Aorta (tissue), 5 donors: ENCODE measurements at regions not wholly inside any gene's neighbourhood (a gene's known extent, or its start where the extent isn't known, plus 50 kb on each side); places are given as distances from the start of the nearest gene placed in this dataset.
A peak's percentile ranks its signal among the peaks of the same experiment; 100 is the strongest.

Experiments
- ATAC-seq: fragments of 200-7000 bp; cut with Tn5 transposase; one replicate; pipeline ENCODE4 v1.9.1; 2022; ENCODE audit warnings: moderate library complexity; ENCODE audit not compliant: low FRiP score
- DNase-seq, 2 donors: peaks; one replicate each; pipeline ENCODE4 v3.0.0-alpha.2; 2020
- H3K27ac ChIP-seq, 2 donors: one replicate each; pipeline ENCODE4 v1.5.1; 2013; ENCODE audit warnings: low read length in 2 of 2, mild to moderate bottlenecking in 2 of 2, moderate library complexity in 2 of 2, control low read depth in 1 of 2, inconsistent platforms in 1 of 2, low read depth in 1 of 2
- H3K27me3 ChIP-seq, 2 donors: one replicate each; pipeline ENCODE4 v1.6.1; 2013; ENCODE audit warnings: control low read depth in 1 of 2, low read length in 1 of 2, mild to moderate bottlenecking in 1 of 2, moderate library complexity in 1 of 2; ENCODE audit not compliant: insufficient read depth in 2 of 2, control insufficient read depth in 1 of 2
- H3K36me3 ChIP-seq, 2 donors: one replicate each; pipeline ENCODE4 v1.6.1; 2013; ENCODE audit warnings: control low read depth in 1 of 2, low read length in 1 of 2, mild to moderate bottlenecking in 1 of 2; ENCODE audit not compliant: insufficient read depth in 2 of 2, control insufficient read depth in 1 of 2
- H3K4me1 ChIP-seq, 2 donors: one replicate each; pipeline ENCODE4 v1.6.1; 2013; ENCODE audit warnings: low read length in 2 of 2, control low read depth in 1 of 2, mild to moderate bottlenecking in 1 of 2, moderate library complexity in 1 of 2; ENCODE audit not compliant: insufficient read depth in 2 of 2, control insufficient read depth in 1 of 2
- H3K4me3 ChIP-seq, 2 donors: one replicate each; pipeline ENCODE4 v1.5.1; 2013; ENCODE audit warnings: low read length in 2 of 2, control low read depth in 1 of 2, mild to moderate bottlenecking in 1 of 2
- H3K9me3 ChIP-seq: one replicate; pipeline ENCODE4 v1.6.1; 2013; ENCODE audit warnings: mild to moderate bottlenecking, low read length; ENCODE audit not compliant: control insufficient read depth
- WGBS, 2 donors: extraction: QIAGEN DNeasy Blood & Tissue Kit; methylation state at CpG; one replicate each; pipeline ENCODE4 v1.1.7; 2013; 5-methylcytosine and 5-hydroxymethylcytosine counted together
- intact Hi-C, 2 donors: fragments of 100-400 bp; cut with DNase I; formaldehyde crosslinking; loops; one replicate each; pipeline versions ENCODE4 v1.14.2 to v1.15.0; 2022
- donor health status: healthy with polysubstance abuse.
- donor health status: Bipolar disorder and iron deficiency.
- donor health status: DM: no; HTN: no; CAD: no.
- donor health status: DM: no; HTN: no; CAD: no.
- donor health status: DM: yes; HTN: yes; CAD: no.

GRCh38 chr11:81477277-81477676, 1256.4 kb downstream of the FAM181B start:
- H3K36me3 ChIP-seq = no peaks in the 10 kb centered on the region
- no peaks in the 10 kb centered on the region for H3K9me3 ChIP-seq
- DNase-seq = no peak
- H3K4me1 ChIP-seq = no peaks in the 10 kb centered on the region
- no peaks in the 10 kb centered on the region for H3K27me3 ChIP-seq
- WGBS, 2 donors = 77 to 80% methylated on average over 1 of the region's 1 CpG
- H3K4me3 ChIP-seq = no peak overlapping the region
- ATAC-seq = peak; percentile 67
- intact Hi-C loops = no loop called here
- no peak overlapping the region for H3K27ac ChIP-seq

GRCh38 chr11:81476345-81476744, 1257.3 kb downstream of the FAM181B start:
- no peaks in the 10 kb centered on the region for H3K9me3 ChIP-seq
- no peak for DNase-seq
- no peaks in the 10 kb centered on the region for H3K27me3 ChIP-seq
- WGBS, 2 donors = 79 to 88% methylated on average over 2 of the region's 2 CpGs
- intact Hi-C loops = no loop called here
- H3K4me1 ChIP-seq = no peaks in the 10 kb centered on the region
- no peak for ATAC-seq
- H3K4me3 ChIP-seq = no peak overlapping the region
- no peaks in the 10 kb centered on the region for H3K36me3 ChIP-seq
- H3K27ac ChIP-seq = no peak overlapping the region

- Histone ChIP-seq H3K27ac (no peak overlapping the region), H3K36me3 (no peaks in the 10 kb centered on the region), H3K4me1 (no peaks in the 10 kb centered on the region), H3K9me3 (no peaks in the 10 kb centered on the region), H3K4me3 (no peak overlapping the region), H3K27me3 (no peaks in the 10 kb centered on the region)
- WGBS, 2 donors = 46 to 68% methylated on average over 2 of the region's 2 CpGs
- intact Hi-C loops = no loop called here
- no peak for DNase-seq
- ATAC-seq = no peak
These were observed 1261.0 kb downstream of the FAM181B start for GRCh38 chr11:81472646-81473045.

- no peak overlapping the region for H3K27ac ChIP-seq
- ATAC-seq (no peak), DNase-seq (no peak)
- no peaks in the 10 kb centered on the region for H3K36me3 ChIP-seq
- H3K9me3 ChIP-seq = peaks cover 1% of the 10 kb centered on the region
- H3K4me1 ChIP-seq = no peaks in the 10 kb centered on the region
- no peak overlapping the region for H3K4me3 ChIP-seq
- 81 to 83% methylated on average over 3 of the region's 3 CpGs for WGBS, 2 donors
- H3K27me3 ChIP-seq = no peaks in the 10 kb centered on the region
- intact Hi-C loops = no loop called here
These were observed 1263.2 kb downstream of the FAM181B start for GRCh38 chr11:81470446-81470845.

GRCh38 chr11:81459766-81460306, 1273.8 kb downstream of the FAM181B start:
- ATAC-seq (no peak), DNase-seq (no peak)
- no peaks in the 10 kb centered on the region for H3K36me3 ChIP-seq
- no peak overlapping the region for H3K27ac ChIP-seq
- H3K9me3 ChIP-seq = no peaks in the 10 kb centered on the region
- intact Hi-C loops = no loop called here
- H3K27me3 ChIP-seq = no peaks in the 10 kb centered on the region
- no peak overlapping the region for H3K4me3 ChIP-seq
- H3K4me1 ChIP-seq = no peaks in the 10 kb centered on the region
- WGBS, 2 donors = 55 to 65% methylated on average over 2 of the region's 2 CpGs

- Histone ChIP-seq H3K4me3 (no peak overlapping the region), H3K27ac (no peak overlapping the region), H3K9me3 (no peaks in the 10 kb centered on the region), H3K4me1 (no peaks in the 10 kb centered on the region), H3K36me3 (no peaks in the 10 kb centered on the region), H3K27me3 (no peaks in the 10 kb centered on the region)
- DNase-seq (no peak), ATAC-seq (no peak)
- intact Hi-C loops = no loop called here
- WGBS, 2 donors = 85 to 86% methylated on average over 5 of the region's 5 CpGs
These were observed 1284.0 kb downstream of the FAM181B start for GRCh38 chr11:81449588-81450156.

GRCh38 chr11:81444297-81444696, 1289.4 kb downstream of the FAM181B start:
- DNase-seq = no peak
- no peaks in the 10 kb centered on the region for H3K4me1 ChIP-seq
- intact Hi-C loops = no loop called here
- WGBS, 2 donors = 51 to 54% methylated on average over 1 of the region's 1 CpG
- ATAC-seq = no peak
- no peak overlapping the region for H3K4me3 ChIP-seq
- H3K36me3 ChIP-seq = no peaks in the 10 kb centered on the region
- no peak overlapping the region for H3K27ac ChIP-seq
- H3K9me3 ChIP-seq = no peaks in the 10 kb centered on the region
- no peaks in the 10 kb centered on the region for H3K27me3 ChIP-seq

- 89 to 93% methylated on average over 1 of the region's 1 CpG for WGBS, 2 donors
- Histone ChIP-seq H3K27me3 (no peaks in the 10 kb centered on the region), H3K36me3 (no peaks in the 10 kb centered on the region), H3K27ac (no peak overlapping the region), H3K4me1 (no peaks in the 10 kb centered on the region), H3K4me3 (no peak overlapping the region), H3K9me3 (no peaks in the 10 kb centered on the region)
- DNase-seq (no peak), ATAC-seq (no peak)
- intact Hi-C loops = no loop called here
These were observed 1301.3 kb downstream of the FAM181B start for GRCh38 chr11:81432333-81432732.

- ATAC-seq (no peak), DNase-seq (no peak)
- WGBS, 2 donors = 90 to 93% methylated on average over 2 of the region's 2 CpGs
- no peaks in the 10 kb centered on the region for H3K36me3 ChIP-seq
- intact Hi-C loops = no loop called here
- no peak overlapping the region for H3K27ac ChIP-seq
- H3K4me1 ChIP-seq = peaks cover 0 to 2% of the 10 kb centered on the region in 2 donors
- no peak overlapping the region for H3K4me3 ChIP-seq
- H3K9me3 ChIP-seq = no peaks in the 10 kb centered on the region
- H3K27me3 ChIP-seq = no peaks in the 10 kb centered on the region
These were observed 1308.8 kb downstream of the FAM181B start for GRCh38 chr11:81424822-81425221.
